Stromal cell of bone marrow (primary cell): ENCODE measurements at regions not wholly inside any gene's neighbourhood (a gene's known extent, or its start where the extent isn't known, plus 50 kb on each side); places are given as distances from the start of the nearest gene placed in this dataset.

Source experiments
- DNase-seq: peaks from one replicate; pipeline ENCODE4 v3.0.0-alpha.2; 2012; ENCODE audit warnings: low read depth

DNA sequence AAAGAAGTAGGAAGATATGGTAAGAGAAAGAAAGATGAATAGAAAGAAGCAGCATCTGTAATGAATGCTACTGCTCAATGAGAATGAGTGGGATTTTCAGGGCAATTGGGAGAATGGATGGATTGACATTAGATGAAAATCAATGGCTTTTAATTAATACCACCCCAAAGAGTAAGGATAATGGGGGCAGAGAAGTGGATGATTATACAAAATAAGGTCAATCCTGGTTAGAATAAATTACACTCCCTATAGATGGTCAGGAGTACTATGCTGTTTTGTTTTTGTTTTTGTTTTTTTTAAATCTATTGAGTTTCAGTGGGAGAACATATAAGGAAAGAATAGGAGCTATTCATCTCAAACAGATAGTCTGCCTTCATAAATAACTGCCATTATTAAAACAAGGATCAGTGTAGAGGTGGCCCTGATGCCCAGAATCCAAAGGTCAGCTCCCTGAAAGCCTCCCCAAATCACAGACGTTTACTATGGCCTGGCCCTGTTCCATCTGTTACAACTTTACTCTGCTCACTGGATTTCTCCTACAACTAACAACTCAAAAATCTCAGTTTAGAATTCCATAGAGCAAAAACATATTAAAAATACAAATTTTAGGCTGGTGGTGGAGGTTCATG is 535.4 kb upstream of the NRSN1 start:
- DNase-seq = no peak

DNA sequence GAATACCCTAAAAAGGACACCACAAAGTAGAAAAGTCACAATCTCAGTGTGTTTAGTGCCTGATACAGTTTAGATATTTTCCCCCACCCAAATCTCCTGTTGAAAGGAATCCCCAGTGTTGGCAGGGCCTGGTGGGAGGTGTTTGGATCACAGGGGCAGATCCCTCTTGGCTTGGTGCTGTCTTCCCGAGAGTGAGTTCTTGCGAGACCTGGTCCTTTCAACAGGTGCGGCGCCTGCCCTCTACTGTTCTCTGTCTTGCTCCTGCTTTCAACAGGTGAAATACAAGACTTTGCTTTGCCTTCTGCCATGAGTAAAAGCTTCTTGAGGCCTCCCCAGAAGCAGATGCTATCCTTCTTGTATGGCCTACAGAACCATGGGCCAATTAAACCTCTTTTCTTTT is 534.3 kb upstream of the NRSN1 start:
- DNase-seq = no peak

DNA sequence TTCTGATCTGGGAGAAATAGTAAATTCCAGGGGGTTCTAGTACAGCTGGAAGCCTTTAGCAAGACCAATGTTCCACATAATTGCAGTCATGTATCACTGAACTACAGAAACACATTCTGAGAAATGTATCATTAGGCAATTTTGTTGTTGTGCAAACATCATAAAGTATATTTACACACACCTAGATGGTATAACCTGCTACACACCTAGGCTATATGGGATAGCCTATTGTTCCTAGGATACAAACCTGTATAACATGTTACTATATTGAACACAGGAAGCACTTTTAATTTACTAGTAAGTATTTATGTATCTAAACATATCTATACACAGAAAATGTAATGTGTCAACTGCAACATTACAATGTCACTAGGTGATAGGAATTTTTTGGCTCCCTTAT is 525.9 kb upstream of the NRSN1 start:
- DNase-seq = no peak

DNA sequence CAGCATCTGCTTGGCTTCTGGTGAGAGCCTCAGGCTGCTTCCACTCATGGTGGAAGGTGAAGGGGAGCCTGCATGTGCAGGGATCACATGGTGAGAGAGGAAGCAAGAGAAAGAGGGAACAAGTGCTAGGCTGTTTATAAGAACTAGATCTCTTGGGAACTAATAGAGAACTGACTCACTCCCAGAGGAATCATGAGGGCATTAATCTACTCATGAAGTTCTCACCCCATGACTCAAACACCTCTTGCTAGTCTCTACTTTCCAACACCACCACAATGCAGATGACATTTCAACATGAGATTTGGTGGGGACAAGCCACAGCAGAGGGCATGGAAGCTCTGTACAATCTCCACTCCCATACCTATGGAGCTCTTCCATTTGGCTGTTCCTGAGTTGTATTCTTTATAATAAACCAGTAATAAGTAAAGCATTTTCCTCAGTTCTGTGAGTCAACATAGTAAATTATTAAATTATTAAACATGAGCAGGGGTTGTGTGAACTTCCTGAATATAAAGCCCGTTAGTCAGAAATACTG is 524.1 kb upstream of the NRSN1 start:
- no peak for DNase-seq

DNA sequence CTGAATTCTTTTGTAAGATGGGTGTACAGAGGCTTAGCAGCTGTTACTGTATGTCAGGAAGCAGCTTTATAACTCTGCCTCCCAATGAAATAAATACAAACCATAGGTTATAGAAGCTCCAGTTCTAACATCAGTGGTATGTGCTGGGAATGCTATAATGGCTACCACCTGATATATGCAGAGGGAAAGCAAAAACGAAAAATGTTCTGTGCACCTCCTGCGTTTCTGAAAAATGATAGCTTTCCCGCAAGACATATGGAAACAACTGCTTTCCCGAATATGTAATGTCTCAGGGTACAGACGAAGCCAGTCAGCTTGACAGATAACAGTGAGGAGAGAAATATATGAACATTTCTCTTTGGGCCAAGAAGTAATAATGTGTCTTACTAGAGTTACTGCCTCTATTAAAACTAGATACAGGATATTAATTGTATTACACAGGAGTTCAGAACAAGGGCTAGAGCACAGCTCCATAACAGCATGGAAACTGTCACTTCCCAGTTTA is 517.0 kb upstream of the NRSN1 start:
- no peak for DNase-seq

DNA sequence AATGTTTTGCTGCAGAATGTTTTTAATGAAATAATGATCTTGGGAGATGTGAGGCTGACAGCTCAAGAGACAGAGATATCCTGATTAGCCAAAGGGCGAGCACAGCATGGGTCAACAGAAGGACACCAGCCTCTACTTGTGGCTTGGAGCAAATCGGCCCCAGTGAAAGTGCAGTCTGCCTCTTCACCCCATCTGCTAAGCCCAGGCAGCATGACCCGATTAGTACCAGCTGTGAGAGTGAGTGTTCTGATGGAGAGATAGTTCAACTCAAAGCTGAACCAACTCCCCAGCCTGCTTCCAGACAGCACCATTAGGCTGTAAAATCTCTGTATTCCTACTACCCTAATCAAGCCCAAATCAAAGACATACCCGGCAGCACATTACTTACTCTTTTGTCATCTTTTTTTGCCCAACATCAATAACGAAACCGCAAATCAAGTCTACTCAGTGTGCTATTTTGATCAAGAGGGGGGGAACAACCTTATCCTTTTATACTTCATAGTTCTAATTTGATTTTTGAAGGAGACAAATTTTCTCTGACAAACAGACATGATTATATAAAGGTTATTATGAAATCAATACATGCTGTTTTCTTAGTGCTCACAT is 514.1 kb upstream of the NRSN1 start:
- no peak for DNase-seq

DNA sequence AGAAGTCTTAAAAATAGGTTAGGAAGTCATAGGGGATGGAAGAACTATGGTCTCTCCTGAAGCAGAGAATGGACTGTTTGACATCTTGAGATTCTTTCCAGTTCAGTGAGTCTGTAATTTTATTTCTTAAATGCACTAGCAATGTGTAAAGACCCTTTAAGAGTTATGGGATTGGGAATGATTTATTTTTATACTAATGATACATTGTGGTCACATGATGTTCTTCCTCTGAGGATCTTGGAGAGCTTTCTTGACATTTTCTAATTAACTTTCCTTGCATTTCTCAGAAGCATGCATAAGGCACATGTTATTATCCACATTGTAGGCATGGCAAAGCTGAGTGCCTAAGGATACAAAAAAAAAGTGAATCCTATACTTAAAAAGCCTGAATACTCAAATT is 507.6 kb upstream of the NRSN1 start:
- DNase-seq = no peak

DNA sequence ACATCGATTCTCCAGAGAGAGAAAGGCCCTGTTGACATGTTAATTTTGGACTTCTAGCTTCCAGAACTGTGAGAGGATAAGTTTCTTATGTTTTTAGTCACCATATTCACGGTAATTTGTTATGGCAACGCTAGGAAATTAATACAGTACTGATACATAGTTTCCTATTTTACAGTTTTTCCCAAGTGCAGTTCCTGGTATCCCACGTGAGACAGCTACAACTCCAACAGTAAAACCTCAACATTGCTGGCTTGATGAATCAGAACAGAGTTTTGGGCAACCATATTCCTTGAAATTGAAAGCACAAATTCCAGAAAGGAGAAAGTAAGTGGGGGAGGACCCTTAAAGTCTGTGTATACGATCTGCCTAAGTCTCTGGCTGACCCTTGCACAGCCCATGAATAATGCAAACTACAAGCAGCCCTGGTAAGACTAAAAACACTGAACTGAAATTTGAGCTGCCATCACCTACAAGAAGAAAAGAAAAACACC is 505.1 kb upstream of the NRSN1 start:
- DNase-seq = peak; percentile 56

DNA sequence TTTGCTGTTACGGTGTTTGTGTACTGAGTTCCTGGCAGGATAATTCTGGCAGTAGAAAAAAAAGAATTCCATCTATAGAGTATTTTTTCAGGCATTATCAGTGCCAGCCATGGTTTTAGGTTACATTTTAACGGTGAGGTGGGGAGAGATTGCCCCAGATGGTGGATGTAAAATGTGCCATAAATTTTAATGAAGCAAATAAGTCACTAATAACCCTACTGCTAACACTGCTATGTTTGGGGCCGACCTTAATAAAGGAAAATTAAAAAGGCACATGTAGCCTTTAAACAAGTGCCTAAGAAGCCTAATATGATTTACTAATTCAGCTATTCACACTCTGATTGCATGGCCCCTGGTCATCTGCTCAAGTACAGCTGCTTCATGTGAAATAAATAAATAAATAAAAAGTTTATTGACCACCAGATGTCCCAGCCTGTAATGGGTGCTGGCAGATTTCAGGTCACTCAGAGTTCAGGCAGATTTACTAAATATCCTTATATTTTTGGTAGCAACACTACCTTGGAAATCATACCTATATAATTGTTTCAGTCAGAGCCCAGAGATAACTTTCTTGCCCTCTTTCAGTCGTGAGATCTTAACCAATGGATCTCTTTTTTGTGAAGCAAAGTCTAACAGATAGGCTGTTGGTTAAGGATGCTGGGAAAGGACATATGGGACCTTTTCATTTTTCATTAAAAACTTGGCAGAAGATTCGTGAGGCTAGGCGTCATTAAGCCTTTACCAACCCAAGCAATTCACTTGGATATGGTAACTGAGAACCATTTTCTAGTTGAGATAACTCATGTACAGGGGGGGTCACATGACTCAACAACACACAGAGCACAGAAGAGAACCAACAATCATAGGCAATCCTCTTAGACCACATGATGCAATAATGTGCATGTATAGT is 495.0 kb upstream of the NRSN1 start:
- no peak for DNase-seq

DNA sequence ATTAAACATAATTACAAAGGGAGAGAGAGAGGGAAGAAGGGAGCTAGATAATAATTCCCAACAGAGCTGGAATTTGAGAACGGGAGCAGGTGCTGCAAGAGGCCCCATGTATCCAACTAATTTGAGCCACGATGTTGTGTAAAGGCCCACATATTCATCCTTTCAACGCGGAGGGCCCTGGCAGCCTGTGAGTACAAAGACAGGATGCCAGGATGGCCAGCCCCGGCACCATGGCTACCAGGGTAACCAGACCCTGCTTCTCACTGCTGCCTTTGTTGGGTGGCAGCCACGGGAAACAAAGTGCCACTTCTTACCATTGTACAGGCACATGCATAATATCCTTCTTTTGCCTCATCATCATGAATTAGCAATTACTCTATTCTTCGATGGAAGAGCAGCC is 492.0 kb upstream of the NRSN1 start:
- no peak for DNase-seq

DNA sequence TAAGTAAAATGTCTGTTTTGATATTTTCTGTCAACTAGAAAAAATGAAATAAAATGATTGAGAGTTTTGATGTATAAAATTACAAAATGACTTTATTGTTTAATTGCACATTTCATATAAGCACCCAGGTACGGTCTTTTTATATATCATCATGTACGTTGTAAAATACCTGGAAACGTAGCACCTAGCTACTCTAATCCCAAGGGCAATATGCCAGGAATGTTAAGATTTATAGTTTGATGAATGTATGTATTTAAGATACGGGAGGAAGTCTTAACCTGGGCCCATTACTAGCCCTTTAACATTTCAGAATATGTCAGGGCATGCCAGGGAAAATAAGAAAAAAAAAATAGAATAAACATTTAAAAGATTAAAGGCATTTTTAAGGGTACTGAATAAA is 490.9 kb upstream of the NRSN1 start:
- DNase-seq = no peak

DNA sequence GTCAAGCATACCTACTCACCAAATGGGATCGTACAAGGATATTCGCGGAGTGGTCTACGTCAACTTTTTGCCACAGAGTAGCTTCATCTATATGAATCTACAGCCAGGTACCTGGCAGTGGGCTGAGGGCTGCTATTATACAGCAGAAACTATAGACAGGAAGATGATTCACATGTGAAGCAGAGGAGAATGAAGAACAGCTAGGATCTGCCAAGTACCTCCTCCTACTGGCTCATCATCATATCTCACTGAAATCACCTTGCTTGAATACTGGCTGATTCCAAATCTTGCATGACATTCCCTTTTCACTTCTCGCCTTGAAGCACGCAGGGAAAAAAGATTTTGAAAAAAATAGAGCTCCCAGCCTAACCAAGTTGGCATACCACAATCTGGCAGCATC is 488.7 kb upstream of the NRSN1 start:
- DNase-seq = no peak

DNA sequence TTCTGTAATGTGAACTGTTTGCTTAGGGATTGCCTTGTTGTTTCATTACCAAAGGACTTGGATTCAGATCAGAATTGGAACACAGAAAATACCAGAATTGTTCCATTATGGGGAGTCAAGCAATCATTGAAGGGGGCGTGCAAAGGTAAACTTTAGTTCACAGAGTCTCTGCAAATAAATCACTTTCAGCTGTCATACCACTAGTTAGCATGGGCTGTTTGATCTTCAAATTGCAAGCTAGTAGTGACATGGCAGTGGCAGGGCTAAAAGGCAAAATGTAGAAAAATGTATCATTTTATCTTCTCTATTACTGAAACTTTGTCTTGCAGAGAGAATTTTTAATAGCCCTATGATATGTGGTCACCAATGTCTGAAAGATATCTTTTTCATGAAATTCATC is 483.2 kb upstream of the NRSN1 start:
- DNase-seq = no peak

DNA sequence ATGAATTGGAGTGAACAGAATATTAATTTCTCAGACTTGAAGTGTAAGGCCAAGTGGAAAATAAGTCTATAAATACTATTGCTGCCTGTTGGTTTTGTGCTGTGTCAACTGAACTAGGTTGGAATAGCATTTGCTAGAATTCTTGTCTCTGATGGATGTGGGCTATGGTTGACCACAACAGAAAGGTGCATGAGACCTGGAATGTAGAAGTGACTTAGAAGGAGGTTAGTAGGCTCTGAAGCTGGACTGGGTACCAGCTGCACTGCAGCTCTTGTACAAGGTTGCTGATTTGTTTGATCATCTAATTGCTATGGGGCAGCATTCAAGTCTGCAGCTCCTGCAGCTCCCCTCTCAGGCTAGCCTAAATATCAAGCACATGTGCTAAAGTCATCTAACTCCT is 479.0 kb upstream of the NRSN1 start:
- no peak for DNase-seq

DNA sequence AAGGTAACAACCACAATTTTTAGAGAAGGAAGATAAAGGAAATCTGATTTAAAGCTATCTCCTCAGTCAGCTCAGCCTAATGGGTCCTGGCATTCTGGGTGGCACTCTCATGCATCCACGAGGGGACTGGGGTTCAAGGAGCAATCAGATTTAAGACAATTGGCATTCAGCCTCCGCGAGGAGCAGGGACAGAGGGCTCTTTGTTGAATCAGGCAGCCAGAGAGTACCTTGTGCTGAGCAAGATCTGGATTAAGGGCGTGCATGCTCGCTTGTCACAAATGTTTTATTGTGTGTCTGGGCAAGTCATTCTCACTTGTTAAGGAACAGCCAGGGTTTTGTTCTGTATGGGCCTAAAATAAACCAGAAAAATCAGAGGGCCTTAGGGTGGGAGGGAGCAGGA is 475.3 kb upstream of the NRSN1 start:
- DNase-seq = no peak

DNA sequence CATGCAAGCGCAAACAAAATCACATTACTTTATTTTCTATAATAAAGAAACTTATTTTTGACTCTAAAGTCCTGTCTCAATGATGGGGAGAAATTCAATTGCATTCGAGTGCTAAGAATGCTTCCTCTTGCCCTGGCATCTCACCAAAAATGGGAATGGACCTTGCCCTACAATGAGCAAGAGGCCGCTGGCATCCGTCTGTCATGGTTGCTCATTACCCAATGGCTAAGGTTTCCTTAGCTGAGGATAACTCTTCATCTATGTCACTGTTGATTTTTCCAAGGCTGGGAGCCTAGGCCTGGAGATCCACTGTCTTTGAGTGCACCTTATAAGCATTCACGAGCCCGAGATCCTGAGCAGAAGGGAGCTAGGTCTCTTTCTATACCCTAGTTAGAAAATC is 471.3 kb upstream of the NRSN1 start:
- DNase-seq = no peak

DNA sequence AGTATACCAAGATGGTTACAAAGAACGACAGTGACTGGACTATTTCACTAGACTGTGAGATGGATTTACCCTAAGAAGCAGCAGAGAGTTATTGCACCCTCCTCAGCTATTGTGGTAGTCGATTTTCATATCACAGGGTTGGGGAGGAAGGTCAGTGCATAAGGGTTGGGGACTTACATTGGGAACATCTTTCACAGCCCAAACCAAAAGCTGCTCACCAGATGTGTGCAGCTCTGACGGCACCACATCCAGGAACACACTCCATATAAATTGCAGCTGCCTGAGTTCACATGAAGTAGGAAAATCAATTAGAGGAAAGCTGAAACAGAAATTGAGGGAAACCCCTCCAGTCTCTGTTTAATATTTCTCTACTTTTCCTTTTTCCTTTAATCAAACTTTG is 470.5 kb upstream of the NRSN1 start:
- DNase-seq = no peak

DNA sequence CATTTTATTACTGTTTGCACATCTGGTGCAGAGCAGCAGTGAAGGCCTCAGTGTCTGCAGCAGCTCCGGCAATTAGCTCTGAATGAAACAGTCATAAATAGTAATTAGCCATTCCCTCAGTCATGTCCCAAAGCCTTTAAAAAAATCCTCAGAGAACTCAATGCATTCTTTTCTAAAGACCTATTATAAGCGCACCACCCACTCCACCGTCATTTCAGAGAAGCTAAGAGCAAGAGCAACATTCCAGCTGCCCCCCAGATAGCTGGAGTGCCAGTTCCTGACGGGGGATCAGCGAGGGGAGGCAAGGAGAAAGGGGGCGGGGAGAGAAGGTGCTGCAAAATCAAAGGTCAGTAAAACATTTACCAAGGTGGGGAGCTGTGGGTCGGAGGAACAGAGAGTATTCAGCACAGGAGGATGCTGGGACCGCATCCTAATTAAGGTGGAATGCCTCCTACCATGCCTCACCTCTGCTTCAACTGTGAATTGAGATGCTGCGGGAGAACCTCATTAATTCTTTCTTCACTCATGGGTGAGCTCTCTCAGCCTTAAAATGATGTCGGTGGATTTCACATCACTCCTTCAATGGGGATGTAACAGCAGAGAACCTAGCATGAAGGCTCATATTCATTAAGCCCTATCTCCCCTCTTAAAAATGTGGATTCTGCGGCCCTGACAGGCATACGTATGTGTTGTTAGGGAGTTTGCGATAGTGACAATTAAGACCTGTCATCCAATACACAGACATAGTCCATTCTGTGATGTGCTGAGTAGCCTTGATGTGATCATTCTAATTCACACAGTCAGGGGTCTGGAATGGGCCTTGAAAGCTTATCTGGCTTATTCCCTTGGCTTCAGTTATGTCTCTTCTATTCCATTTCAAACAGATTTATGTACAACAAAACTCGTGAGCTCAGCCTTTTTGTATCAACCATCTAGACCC is 469.5 kb upstream of the NRSN1 start:
- DNase-seq = no peak

DNA sequence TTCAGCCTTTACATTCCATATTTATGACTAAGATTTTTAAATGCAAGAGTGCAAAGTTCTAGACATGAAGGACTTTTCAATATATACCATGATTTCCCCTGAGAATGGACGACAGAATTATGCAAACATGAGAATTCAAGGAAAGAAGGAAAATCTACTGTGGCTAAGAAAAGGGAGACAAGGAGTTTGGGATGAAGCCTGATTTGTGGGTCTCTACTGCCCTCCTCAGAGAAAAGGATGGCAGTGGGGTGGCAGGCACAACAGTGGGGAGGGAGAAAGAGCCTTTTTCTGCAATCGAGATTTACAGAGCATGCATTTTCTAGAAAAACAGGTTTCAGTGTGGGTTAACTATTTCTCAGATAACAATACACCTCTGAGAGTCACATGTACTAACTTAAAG is 466.9 kb upstream of the NRSN1 start:
- DNase-seq = peak; percentile 14

DNA sequence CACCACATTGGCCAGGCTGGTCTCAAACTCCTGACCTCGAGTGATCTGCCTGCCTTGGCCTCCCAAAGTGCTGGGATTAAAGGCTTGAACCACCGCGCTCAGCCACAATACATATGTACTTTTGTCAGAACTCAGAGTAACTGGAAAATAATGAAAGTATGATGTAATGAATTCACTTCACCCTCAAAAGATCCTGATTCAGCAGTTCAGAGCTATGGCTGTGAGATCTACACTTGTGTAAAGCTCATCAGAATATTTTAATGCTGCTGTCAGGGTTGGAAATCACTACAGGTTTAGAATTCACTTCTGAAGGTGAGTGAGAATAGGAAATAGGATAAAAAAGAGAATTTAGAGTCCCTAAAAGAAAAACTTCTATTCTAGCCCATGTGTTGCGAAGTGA is 464.5 kb upstream of the NRSN1 start:
- DNase-seq = no peak

DNA sequence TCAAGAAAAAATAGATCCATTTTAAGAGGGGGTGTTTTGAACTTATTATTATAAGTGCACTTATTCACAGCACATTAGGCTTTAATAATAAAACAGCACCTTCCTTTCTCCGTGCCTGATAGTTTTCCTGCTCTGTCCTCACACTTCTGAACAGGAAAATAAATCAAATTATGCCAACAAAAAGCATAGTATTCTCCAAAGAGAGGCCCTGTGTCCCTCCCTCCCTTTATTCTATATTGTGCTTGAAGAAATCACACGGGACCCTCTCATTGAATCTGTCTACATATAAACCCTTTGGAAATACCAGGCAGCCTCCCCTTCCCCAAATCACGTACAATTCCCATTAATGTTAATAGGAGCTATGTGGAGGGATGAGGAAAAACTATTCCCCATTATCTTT is 462.9 kb upstream of the NRSN1 start:
- no peak for DNase-seq

DNA sequence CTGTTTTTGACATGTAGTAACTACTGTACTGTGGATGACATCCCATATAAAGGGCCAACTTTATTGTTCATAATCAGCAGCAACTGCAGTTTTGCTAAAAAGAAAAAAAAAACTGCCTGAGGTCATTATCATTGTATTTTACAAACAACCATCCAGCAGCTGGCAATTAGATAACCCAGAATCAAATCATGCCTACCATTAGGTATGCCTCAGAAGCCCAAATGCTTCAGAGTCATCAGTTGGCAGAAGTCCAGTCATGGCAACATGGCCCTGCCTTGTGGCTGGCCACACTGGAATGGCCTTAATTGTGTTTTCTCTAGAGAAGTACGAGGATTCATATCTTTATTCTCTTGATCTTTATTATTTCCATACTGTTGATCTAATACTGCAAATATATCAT is 462.4 kb upstream of the NRSN1 start:
- no peak for DNase-seq
